GM12874 (cell line): ENCODE measurements at regions not wholly inside any gene's neighbourhood (a gene's known extent, or its start where the extent isn't known, plus 50 kb on each side); places are given as distances from the start of the nearest gene placed in this dataset.

Experiments used
- CTCF ChIP-seq: IDR thresholded peaks from 2 replicates; pipeline ENCODE4 v1.5.1; 2011; ENCODE audit warnings: low read depth, mild to moderate bottlenecking, control low read depth, low read length, moderate library complexity; ENCODE audit not compliant: insufficient read depth

DNA sequence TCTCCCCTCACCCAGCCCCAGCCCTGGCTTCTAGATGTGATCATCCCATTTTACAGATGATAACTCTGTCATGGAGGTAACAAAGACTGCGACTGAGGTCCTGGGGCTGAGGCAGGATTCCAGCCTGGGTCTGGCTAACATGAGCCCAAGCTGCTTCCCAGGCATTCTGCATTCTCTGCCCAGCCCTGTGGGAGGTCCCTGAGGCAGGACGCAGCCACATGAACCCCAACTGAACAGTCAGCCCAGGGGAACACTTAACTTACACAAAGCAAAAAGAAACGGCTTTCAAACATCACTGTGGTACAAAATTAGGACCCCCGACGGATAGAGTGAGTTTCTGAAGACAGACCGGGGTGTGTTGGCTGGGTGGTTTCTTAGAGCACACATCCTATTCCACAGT lies 135.3 kb downstream of the ACKR3 start:
- TF ChIP-seq CTCF, result no peak

GRCh38 chr2:236705295-236706105 lies 135.9 kb downstream of the ACKR3 start:
- no peak for TF ChIP-seq CTCF

- no peak for TF ChIP-seq CTCF
Measured at GRCh38 chr2:236706288-236706687, 136.7 kb downstream of the ACKR3 start.

DNA sequence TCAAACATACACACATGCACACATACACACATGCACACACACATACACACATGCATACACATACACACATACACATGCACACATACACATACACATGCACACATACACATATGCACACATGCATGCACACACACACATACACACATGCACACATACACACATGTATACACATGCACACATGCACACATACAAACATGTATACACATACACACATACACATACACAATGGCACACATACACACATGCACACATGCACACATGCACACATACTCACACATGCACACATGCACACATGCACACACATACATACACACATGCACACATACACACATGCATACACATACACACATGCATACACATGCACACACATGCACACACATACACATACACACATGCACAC lies 137.2 kb downstream of the ACKR3 start:
- TF ChIP-seq CTCF, result no peak

- no peak for TF ChIP-seq CTCF
Measured at GRCh38 chr2:236711440-236711839, 141.8 kb downstream of the ACKR3 start.

DNA sequence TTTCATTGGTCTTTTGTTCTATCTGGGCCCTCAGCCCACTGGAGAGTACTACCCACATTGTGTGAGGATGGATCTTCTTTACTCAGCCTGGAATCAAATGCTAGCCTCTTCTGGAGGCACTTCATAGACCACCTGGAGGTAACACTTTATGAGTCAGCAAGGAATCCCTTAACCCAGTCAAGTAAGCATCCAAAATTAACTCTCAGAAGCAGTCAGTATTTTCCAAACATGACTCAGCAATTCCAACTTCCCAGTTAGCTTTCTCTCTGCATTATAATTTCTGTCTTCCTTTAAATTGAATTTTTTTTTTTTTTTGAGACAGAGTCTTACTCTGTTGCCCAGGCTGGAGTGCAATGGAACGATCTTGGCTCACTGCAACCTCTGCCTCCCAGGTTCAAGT lies 142.7 kb downstream of the ACKR3 start:
- TF ChIP-seq CTCF, result no peak

DNA sequence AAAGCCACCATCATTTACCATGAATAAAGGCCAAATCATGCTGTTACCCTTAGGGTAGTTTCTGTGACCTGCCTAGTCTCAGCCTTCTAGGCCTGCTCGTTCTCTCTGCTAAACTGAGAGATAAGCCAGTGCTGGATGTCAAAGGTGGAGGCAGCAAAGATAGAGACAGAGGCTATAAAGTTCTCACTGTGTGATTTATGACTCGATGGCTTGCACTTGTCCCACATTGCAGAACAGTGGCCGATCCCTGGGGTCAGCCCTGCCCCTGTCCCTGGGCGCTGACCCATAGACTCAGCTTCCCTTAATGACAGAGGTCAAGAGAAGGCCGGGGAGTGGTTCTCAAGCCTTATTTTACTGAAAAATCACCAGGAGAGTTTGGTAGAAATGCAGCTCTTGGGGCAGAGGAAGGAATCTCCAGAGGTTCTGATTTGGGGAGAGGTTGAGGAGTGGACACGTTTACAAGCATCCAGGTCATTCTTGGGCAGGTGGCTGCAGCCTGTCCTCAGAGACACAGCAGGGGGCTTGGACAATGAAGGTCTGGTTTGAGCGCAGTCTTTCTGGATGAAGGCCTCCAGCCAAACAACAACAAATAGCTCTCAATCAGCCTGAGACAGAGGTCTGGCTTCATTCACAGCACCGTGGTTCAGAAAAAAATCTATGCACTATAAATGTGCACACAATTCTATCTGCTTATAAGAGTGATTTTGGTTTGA lies 143.5 kb downstream of the ACKR3 start:
- no peak for TF ChIP-seq CTCF
